GM18951 (cell line): ENCODE measurements at regions not wholly inside any gene's neighbourhood (a gene's known extent, or its start where the extent isn't known, plus 50 kb on each side); places are given as distances from the start of the nearest gene placed in this dataset.
"Not testable (repeated sequence)": the region's sequence is repeated elsewhere in the genome, so short reads cannot be mapped to it uniquely, and the experiment has no call there.

ENCODE experiments used
- POLR2A ChIP-seq: IDR thresholded peaks from 4 replicates; pipeline ENCODE4 v1.6.1; 2011; ENCODE audit warnings: mild to moderate bottlenecking; ENCODE audit not compliant: insufficient read length, insufficient read depth; ENCODE audit errors: extremely low read depth
- in situ Hi-C: fragments of 300-500 bp; cut with MboI; formaldehyde crosslinking; loops from one replicate; pipeline ENCODE4 v1.12.0; 2022; ENCODE audit warnings: low sequenced_read_pairs, mixed read lengths, inconsistent platforms; ENCODE audit not compliant: unreplicated experiment

DNA sequence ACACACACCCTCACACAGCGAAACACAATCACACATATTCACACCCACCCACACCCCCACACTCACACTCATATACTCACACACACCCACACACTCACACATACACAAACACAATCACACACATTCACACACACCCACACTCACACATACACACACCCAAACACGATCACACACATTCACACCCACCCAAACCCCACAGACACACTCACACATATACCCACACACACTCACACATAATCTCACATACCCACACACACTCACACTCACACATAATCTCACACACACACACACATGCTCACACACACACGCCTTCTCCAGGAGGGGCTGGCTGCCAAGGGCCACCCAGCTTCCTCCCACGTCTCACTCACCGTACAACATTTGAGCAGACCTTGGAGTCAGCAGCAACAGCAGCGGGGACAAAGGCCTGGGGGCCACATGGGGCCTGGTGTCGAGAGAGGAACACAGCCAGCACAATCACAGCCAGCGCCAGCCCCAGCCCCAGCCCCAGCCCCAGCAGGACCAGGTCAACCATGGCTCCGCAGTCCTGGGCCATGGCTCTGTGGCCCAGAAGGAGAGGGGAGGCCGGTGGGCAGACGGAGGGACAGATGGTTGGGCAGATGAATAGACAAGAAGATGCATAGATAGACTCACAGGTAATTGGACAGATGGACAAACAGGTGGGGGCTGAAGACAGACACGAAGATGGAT is 932.9 kb downstream of the TUBA3C start:
- in situ Hi-C loops: not testable (repeated sequence)

DNA sequence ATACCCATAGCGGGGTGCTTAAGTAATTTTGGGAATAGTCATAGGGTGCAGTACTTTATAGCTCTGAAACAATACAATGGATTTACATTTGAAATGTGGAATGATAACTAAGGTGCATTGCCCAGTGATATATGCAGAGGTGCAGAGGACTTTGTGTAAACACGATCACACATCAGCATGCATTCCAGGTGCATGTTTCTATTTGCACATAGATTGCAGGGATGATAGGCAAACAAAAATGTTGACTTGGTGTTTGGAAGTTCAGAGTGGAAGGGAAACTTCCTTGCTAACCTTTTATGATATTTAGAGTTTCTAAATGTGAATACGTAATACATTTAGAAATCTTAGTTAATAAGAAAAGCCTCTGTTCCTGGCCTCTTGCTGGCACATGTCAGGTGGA is 941.5 kb downstream of the TUBA3C start:
- in situ Hi-C loops: not testable (repeated sequence)

DNA sequence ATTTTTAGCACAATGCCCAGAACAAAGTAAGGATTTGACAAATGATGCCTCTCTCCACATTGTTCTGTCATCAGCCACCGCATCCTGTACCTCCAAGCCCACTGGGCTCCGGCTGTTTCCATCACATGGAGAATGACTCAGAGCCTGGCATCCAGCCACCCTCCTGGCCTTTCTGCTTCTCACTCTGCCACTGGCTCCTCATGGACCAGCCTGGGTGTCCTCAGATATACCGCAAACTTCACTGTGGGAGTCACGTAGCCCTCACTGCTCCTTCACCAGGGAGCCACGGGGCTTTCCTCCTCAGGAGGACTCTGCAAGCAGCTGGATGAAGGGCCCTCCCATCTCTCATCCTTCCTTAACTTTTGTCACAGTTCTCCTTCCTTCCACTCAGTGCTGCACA is 943.0 kb downstream of the TUBA3C start:
- in situ Hi-C loops: not testable (repeated sequence)

GRCh38 chr13:18236528-18236815 is 945.2 kb downstream of the TUBA3C start:
- TF ChIP-seq POLR2A: no peak
- in situ Hi-C loops: no loop called here

DNA sequence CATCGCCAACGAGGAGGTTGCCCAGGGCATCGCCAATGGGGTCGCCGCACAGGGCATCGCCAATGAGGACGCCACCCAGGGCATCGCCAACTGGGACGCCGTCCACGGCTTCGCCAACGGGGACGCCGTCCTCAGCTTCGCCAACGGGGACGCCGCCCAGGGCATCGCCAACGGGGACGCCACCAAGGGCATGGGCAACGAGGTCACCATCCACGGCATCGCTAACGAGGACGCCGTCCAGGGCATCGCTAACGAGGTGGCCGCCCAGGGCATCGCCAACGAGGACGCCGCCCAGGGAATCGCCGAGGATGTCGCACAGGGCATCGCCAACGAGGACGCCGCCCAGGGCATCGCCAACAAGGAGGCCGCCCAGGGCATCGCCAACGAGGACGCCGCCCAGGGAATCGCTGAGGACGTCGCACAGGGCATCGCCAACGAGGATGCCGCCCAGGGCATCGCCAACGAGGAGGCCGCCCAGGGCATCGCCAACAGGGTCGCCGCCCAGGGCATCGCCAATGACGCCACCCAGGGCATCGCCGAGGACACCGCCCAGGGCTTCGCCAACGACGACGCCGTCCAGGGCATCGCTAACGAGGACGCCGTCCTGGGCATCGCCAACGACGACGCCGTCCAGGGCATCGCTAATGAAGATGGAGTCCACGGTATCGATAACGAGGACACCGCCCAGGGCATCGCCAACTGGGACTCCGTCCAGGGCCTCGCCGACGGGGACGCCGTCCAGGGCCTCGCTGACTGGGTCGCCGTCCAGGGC is 945.7 kb downstream of the TUBA3C start:
- in situ Hi-C loops: no loop called here
- TF ChIP-seq POLR2A: no peak

- in situ Hi-C loops: no loop called here
- no peak for TF ChIP-seq POLR2A
Measured at GRCh38 chr13:18235172-18235571, 946.5 kb downstream of the TUBA3C start.

GRCh38 chr13:18234451-18234850 is 947.2 kb downstream of the TUBA3C start:
- in situ Hi-C loops: not testable (repeated sequence)

DNA sequence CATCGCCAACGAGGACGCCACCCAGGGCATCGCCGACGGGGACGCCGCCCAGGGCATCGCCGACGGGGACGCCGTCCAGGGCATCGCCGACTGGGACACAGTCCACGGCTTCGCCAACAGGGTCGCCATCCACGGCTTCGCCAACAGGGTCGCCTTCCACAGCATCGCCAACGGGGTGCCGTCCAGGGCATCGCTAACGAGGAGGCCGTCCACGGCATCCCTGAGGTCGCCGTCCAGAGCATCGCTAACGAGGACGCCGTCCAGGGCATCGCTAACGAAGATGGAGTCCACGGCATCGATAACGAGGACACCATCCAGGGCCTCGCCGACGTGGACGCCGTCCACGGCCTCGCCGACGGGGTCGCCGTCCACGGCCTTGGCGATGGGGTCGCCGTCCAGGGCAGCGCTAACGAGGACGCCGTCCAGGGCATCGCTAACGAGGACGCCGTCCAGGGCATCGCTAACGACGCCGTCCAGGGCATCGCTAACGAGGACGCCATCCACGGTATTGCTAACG is 947.8 kb downstream of the TUBA3C start:
- in situ Hi-C loops: no loop called here
- no peak for TF ChIP-seq POLR2A

GRCh38 chr13:18232994-18233782 is 948.4 kb downstream of the TUBA3C start:
- in situ Hi-C loops: no loop called here
- TF ChIP-seq POLR2A: no peak

GRCh38 chr13:18232298-18232993 is 949.2 kb downstream of the TUBA3C start:
- in situ Hi-C loops: no loop called here
- TF ChIP-seq POLR2A: no peak

- in situ Hi-C loops: not testable (repeated sequence)
Measured at GRCh38 chr13:18224411-18224810, 957.2 kb downstream of the TUBA3C start.

DNA sequence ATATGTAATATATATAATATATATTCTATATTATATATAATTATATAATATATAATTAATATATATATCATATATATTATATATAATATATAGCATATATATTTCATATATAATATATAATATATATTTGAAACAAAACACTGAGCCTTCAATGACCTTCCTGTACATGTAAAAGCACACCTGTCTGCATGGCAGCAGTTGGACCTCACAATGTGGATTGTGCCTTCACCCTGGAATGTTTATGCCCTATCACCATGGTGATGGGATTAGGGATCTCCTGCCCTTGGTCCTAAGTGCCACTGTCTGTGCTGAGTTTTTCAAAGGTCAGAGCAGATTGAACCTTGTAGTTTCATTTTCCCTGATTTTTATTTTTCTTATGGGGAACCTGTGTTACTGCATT is 966.9 kb downstream of the TUBA3C start:
- in situ Hi-C loops: loop anchor here (10.0 kb wide), 2 partner anchors 520 to 680 kb away; no protein-coding TSS in a partner anchor

GRCh38 chr13:18213511-18213910 is 968.1 kb downstream of the TUBA3C start:
- in situ Hi-C loops: loop anchor here (10.0 kb wide), 2 partner anchors 521 to 681 kb away; no protein-coding TSS in a partner anchor

- in situ Hi-C loops: loop anchor here (10.0 kb wide), 2 partner anchors 522 to 682 kb away; no protein-coding TSS in a partner anchor
- TF ChIP-seq POLR2A: no peak
Measured at GRCh38 chr13:18212873-18213272, 968.8 kb downstream of the TUBA3C start.

DNA sequence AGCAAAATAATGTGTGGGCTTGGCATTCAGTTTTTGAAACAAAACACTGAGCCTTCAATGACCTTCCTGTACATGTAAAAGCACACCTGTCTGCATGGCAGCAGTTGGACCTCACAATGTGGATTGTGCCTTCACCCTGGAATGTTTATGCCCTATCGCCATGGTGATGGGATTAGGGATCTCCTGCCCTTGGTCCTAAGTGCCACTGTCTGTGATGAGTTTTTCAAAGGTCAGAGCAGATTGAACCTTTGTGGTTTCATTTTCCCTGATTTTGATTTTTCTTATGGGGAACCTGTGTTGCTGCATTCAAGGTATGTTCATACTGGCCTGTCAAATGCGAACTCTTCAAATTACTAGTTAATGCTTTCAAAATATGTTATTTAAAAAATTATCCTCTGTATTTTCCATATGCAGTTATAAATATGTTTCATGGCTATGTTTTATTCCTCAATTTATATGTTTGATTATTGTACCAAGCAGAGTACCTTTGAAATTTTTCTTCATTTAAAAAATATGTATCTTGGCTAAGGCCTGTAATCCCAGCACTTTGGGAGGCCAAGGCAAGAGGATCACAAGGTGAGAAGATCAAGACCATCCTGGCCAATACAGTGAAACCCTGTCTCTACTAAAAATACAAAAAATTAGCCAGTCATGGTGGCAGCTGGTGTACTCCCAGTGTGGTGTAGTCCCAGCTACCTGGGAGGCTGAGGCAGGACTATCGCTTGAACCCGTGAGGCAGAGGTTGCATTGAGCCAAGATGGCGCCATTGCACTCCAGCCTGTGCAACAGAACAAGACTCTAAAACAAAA is 969.7 kb downstream of the TUBA3C start:
- in situ Hi-C loops: loop anchor here (10.0 kb wide), 2 partner anchors 523 to 683 kb away; no protein-coding TSS in a partner anchor

- in situ Hi-C loops: not testable (repeated sequence)
Measured at GRCh38 chr13:18204614-18205178, 976.9 kb downstream of the TUBA3C start.

GRCh38 chr13:18195365-18195678 is 986.3 kb downstream of the TUBA3C start:
- in situ Hi-C loops: not testable (repeated sequence)

GRCh38 chr13:18194631-18195364 is 986.8 kb downstream of the TUBA3C start:
- in situ Hi-C loops: not testable (repeated sequence)
